ENCODE measurements at regions not wholly inside any gene's neighbourhood (a gene's known extent, or its start where the extent isn't known, plus 50 kb on each side); places are given as distances from the start of the nearest gene placed in this dataset.

DNA sequence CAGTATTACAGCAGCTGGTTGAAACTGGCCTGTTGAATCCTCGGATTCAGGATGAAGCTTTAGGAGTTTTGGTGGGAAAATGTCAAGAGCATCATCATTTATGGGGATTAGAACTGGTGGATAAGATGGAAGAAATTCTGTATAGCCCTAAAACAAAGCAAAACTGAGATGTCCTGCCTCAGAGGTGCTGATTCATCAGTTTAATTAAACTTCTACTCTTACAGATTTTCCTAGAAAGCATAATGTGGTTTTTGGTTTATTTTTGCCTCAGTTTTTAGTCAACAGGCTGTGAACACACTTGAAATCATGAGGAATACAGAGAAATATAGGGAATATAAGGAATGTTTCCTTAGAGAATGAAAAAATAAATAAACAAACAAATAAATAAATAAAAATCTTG lies 228.7 kb upstream of the POU3F2 start:
- no peaks in the 10 kb centered on the region for H3K27me3 Mint-ChIP-seq
- no peak overlapping the region for H3K4me3 Mint-ChIP-seq
- ChIA-PET POLR2A (no interaction called here), CTCF (no interaction called here)
- H3K4me1 Mint-ChIP-seq: no peaks in the 10 kb centered on the region
- no peaks in the 10 kb centered on the region for H3K36me3 Mint-ChIP-seq (ENCODE audit: low read depth)
- DNase-seq: no peak
- no peak overlapping the region for H3K27ac Mint-ChIP-seq
- H3K9me3 Mint-ChIP-seq: no peaks in the 10 kb centered on the region

GRCh38 chr6:98627129-98627775 lies 207.1 kb upstream of the POU3F2 start:
- ChIA-PET POLR2A (no interaction called here), CTCF (no interaction called here)
- no peaks in the 10 kb centered on the region for H3K27me3 Mint-ChIP-seq
- no peaks in the 10 kb centered on the region for H3K4me1 Mint-ChIP-seq
- H3K9me3 Mint-ChIP-seq: peaks cover 2% of the 10 kb centered on the region
- no peak overlapping the region for H3K27ac Mint-ChIP-seq
- H3K4me3 Mint-ChIP-seq: no peak overlapping the region
- no peaks in the 10 kb centered on the region for H3K36me3 Mint-ChIP-seq (ENCODE audit: low read depth)
- DNase-seq: no peak

DNA sequence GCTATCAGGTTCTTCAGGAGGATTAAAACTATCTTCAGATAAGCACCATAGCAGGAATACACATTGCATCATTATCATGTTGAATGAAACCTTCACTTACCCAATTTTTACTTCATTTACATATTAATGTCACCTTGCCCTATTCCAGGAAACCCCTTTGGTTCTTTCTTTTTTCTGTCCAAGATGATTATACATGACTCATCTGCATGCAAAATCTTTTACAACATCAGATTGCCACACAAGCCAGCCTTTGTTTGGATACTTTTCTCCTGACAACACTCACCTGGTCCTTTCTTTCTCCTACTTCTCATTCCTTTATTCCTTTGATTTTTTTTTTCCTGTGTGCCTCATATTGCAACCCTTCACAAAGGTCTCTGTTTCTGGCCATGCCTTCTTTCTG lies 200.5 kb upstream of the POU3F2 start:
- no peaks in the 10 kb centered on the region for H3K4me1 Mint-ChIP-seq
- H3K4me3 Mint-ChIP-seq: no peak overlapping the region
- DNase-seq: no peak
- ChIA-PET POLR2A (no interaction called here), CTCF (no interaction called here)
- no peaks in the 10 kb centered on the region for H3K27me3 Mint-ChIP-seq
- no peaks in the 10 kb centered on the region for H3K36me3 Mint-ChIP-seq (ENCODE audit: low read depth)
- no peaks in the 10 kb centered on the region for H3K9me3 Mint-ChIP-seq
- H3K27ac Mint-ChIP-seq: no peak overlapping the region

- H3K27ac Mint-ChIP-seq: no peak overlapping the region
- POLR2A ChIA-PET: no interaction called here
Measured at GRCh38 chr6:98634569-98634968, 199.8 kb upstream of the POU3F2 start.

DNA sequence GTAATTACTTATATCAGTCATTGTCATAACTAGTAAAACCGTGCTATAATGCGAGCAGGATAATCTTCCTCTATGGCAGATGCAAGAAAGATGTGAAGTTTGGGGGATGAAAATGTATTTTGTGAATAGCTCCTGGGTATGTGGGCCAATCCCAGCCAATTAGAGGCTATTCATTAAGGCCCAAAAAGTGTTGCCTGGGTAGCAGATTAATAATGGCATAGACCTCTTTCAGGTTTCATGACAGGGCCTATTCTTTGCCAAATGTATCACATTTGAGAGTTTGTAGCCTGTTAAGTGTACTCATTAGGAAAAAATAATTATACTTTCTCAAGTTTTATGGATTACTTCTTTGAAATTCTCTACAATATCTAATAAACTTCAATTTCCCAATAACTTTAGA lies 199.2 kb upstream of the POU3F2 start:
- Mint-ChIP-seq H3K4me1 (no peaks in the 10 kb centered on the region), H3K9me3 (no peaks in the 10 kb centered on the region), H3K27me3 (no peaks in the 10 kb centered on the region), H3K36me3 (ENCODE audit: low read depth) (no peaks in the 10 kb centered on the region), H3K27ac (no peak overlapping the region), H3K4me3 (no peak overlapping the region)
- no peak for DNase-seq
- POLR2A ChIA-PET: no interaction called here
- CTCF ChIA-PET: no interaction called here

More at GRCh38 chr6:98634569-98634968, 199.8 kb upstream of the POU3F2 start:
- H3K4me1 Mint-ChIP-seq: no peaks in the 10 kb centered on the region
- CTCF ChIA-PET: no interaction called here
- no peaks in the 10 kb centered on the region for H3K36me3 Mint-ChIP-seq (ENCODE audit: low read depth)
- no peaks in the 10 kb centered on the region for H3K9me3 Mint-ChIP-seq
- H3K27me3 Mint-ChIP-seq: no peaks in the 10 kb centered on the region
- no peak overlapping the region for H3K4me3 Mint-ChIP-seq
- DNase-seq: no peak

DNA sequence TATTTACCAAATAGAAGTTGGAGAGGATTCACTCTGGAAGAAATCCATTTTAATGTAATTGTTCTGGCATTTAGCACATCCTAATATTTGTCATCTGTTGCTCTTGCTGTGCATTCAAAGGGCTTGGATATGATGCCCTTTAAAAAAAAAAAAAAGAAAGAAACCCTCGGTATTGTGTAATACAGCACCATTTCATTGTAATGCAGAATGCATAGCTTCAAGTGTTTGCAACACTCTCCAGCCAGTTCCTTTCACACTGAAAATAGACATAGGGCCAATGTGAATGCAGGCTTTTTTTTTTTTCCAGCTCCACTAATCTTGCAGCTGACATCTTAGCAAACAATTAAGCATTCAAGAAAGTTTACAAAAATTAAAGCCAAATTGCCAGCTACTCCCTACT lies 197.4 kb upstream of the POU3F2 start:
- Mint-ChIP-seq H3K9me3 (no peaks in the 10 kb centered on the region), H3K4me3 (no peak overlapping the region), H3K27me3 (no peaks in the 10 kb centered on the region), H3K36me3 (ENCODE audit: low read depth) (no peaks in the 10 kb centered on the region), H3K27ac (no peak overlapping the region), H3K4me1 (no peaks in the 10 kb centered on the region)
- ChIA-PET POLR2A (no interaction called here), CTCF (no interaction called here)
- DNase-seq: no peak

- DNase-seq: no peak
- H3K4me1 Mint-ChIP-seq: no peaks in the 10 kb centered on the region
- H3K4me3 Mint-ChIP-seq: no peak overlapping the region
- H3K9me3 Mint-ChIP-seq: no peaks in the 10 kb centered on the region
- no peaks in the 10 kb centered on the region for H3K36me3 Mint-ChIP-seq (ENCODE audit: low read depth)
- no peak overlapping the region for H3K27ac Mint-ChIP-seq
- H3K27me3 Mint-ChIP-seq: no peaks in the 10 kb centered on the region
- CTCF ChIA-PET: no interaction called here
- POLR2A ChIA-PET: no interaction called here
Measured at GRCh38 chr6:98639089-98639635, 195.2 kb upstream of the POU3F2 start.

- POLR2A ChIA-PET: no interaction called here
- Mint-ChIP-seq H3K27ac (no peak overlapping the region), H3K36me3 (ENCODE audit: low read depth) (no peaks in the 10 kb centered on the region), H3K27me3 (no peaks in the 10 kb centered on the region), H3K9me3 (no peaks in the 10 kb centered on the region), H3K4me1 (no peaks in the 10 kb centered on the region), H3K4me3 (no peak overlapping the region)
- DNase-seq: no peak
- CTCF ChIA-PET: no interaction called here
Measured at GRCh38 chr6:98640366-98640765, 194.0 kb upstream of the POU3F2 start.

GRCh38 chr6:98641949-98642719 lies 192.2 kb upstream of the POU3F2 start:
- Mint-ChIP-seq H3K9me3 (no peaks in the 10 kb centered on the region), H3K27me3 (no peaks in the 10 kb centered on the region), H3K27ac (no peak overlapping the region), H3K36me3 (ENCODE audit: low read depth) (no peaks in the 10 kb centered on the region), H3K4me1 (no peaks in the 10 kb centered on the region), H3K4me3 (no peak overlapping the region)
- CTCF ChIA-PET: no interaction called here
- POLR2A ChIA-PET: no interaction called here
- no peak for DNase-seq

GRCh38 chr6:98644063-98644462 lies 190.3 kb upstream of the POU3F2 start:
- Mint-ChIP-seq H3K27me3 (no peaks in the 10 kb centered on the region), H3K4me1 (no peaks in the 10 kb centered on the region), H3K27ac (no peak overlapping the region), H3K36me3 (ENCODE audit: low read depth) (no peaks in the 10 kb centered on the region), H3K4me3 (no peak overlapping the region), H3K9me3 (no peaks in the 10 kb centered on the region)
- ChIA-PET CTCF (no interaction called here), POLR2A (no interaction called here)
- DNase-seq: no peak

DNA sequence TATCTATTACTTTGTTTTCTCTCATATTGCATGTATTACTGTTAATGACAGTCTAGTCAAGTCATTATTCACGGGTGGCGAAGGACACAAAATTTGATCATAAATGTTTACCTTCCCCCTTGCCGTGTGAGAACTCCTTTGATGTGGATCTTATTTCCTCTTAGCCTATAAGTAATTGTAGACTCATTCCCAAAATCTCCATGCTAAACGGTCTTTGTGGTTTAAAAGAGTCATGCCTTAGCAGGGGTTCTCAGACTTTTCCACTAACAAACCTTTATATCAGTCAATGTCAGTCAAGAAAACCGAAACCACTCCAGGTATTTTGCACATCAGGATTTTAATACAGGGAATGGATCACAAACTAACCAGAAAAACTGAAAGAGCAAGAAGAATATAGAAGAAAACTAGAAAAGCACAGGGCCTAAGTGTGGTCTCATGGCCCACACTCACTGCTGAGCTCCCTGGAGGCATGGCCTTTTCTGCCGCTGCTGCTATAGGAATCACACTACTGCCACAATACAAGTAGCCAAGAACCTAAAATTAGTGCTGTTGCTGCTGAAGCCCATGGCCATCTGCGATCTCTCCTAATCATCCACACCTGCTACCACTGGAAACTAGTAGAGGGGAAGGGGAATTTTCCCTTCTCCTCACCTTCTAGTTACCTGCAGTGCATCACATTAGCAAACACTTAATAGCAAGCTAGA lies 186.0 kb upstream of the POU3F2 start:
- Mint-ChIP-seq H3K27ac (no peak overlapping the region), H3K36me3 (ENCODE audit: low read depth) (no peaks in the 10 kb centered on the region), H3K9me3 (no peaks in the 10 kb centered on the region), H3K27me3 (no peaks in the 10 kb centered on the region), H3K4me3 (no peak overlapping the region), H3K4me1 (no peaks in the 10 kb centered on the region)
- DNase-seq: no peak
- CTCF ChIA-PET: no interaction called here
- POLR2A ChIA-PET: no interaction called here

DNA sequence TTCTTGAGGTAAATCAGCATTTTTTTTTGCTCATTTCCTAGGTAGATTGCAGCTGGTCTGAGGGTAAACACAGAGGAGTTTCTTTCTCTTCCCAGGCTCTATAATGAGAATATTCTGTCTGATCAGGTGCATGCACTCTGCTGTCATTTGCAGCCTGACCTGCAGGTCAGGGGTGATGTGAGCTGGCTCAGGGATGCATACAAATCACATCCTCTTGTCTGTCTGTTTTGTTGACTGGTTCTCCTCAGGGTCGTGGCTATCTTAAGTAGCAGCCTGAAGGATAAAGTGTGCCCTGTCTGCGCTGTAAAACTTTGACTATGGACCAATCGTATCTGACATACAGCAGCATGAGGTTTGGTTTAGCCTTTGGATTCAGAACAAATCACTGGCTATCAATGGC lies 183.4 kb upstream of the POU3F2 start:
- Mint-ChIP-seq H3K27ac (no peak overlapping the region), H3K9me3 (no peaks in the 10 kb centered on the region), H3K36me3 (ENCODE audit: low read depth) (no peaks in the 10 kb centered on the region), H3K27me3 (no peaks in the 10 kb centered on the region), H3K4me3 (no peak overlapping the region), H3K4me1 (no peaks in the 10 kb centered on the region)
- DNase-seq: no peak
- ChIA-PET CTCF (no interaction called here), POLR2A (no interaction called here)

GRCh38 chr6:98653179-98653578 lies 181.2 kb upstream of the POU3F2 start:
- Mint-ChIP-seq H3K9me3 (no peaks in the 10 kb centered on the region), H3K4me1 (no peaks in the 10 kb centered on the region), H3K4me3 (no peak overlapping the region), H3K27me3 (no peaks in the 10 kb centered on the region), H3K36me3 (ENCODE audit: low read depth) (no peaks in the 10 kb centered on the region), H3K27ac (no peak overlapping the region)
- CTCF ChIA-PET: no interaction called here
- no peak for DNase-seq
- POLR2A ChIA-PET: no interaction called here

Data from activated CD4-positive, alpha-beta T cell treated with anti-CD3 and anti-CD28 coated beads, Interleukin-2, amount 10 ng/mL, durations not matched to agents 7 days and 5 days (primary cell).